GM12878 (cell line): ENCODE measurements at regions not wholly inside any gene's neighbourhood (a gene's known extent, or its start where the extent isn't known, plus 50 kb on each side); places are given as distances from the start of the nearest gene placed in this dataset.

Source experiments
- MEF2A ChIP-seq: IDR thresholded peaks from 2 replicates; pipeline ENCODE4 v1.6.1; 2011; ENCODE audit warnings: low read depth, mild to moderate bottlenecking, low read length, moderate library complexity; ENCODE audit not compliant: insufficient read depth
- MLLT1 ChIP-seq: fragments of 450-650 bp; IDR thresholded peaks from 2 replicates; pipeline ENCODE4 v1.6.1; 2016; ENCODE audit warnings: mild to moderate bottlenecking
- NFIC ChIP-seq: IDR thresholded peaks from 2 replicates; pipeline ENCODE4 v1.6.1; 2012; ENCODE audit warnings: low read depth, mild to moderate bottlenecking, inconsistent platforms, low read length, moderate library complexity
- NKRF ChIP-seq: fragments of 450-650 bp; conservative IDR thresholded peaks from 2 replicates; pipeline ENCODE4 v1.6.1; 2017; ENCODE audit warnings: mild to moderate bottlenecking, moderate library complexity
- RCOR1 ChIP-seq: conservative IDR thresholded peaks from 2 replicates; pipeline ENCODE4 v1.6.1; 2012; ENCODE audit warnings: low read depth, low read length, improper control_type of control experiment
- REST ChIP-seq: IDR thresholded peaks from 2 replicates; pipeline ENCODE4 v1.6.1; 2012; ENCODE audit warnings: mild to moderate bottlenecking, low read depth, low read length
- SPI1 ChIP-seq: IDR thresholded peaks from 2 replicates; pipeline ENCODE4 v1.6.1; 2011; ENCODE audit warnings: low read depth, mild to moderate bottlenecking, low read length, moderate library complexity, borderline replicate concordance; ENCODE audit not compliant: insufficient read depth

- TF ChIP-seq RCOR1 (no peak), NKRF (no peak), SPI1 (no peak), MLLT1 (no peak), MEF2A (no peak), REST (no peak), NFIC (no peak)
- TF ChIP-seq, all 136 proteins: peak for 0
Observed at GRCh38 chr7:15821484-15822427, 135.3 kb upstream of the MEOX2 start (continued).
